ENCODE measurements at regions not wholly inside any gene's neighbourhood (a gene's known extent, or its start where the extent isn't known, plus 50 kb on each side); places are given as distances from the start of the nearest gene placed in this dataset.

DNA sequence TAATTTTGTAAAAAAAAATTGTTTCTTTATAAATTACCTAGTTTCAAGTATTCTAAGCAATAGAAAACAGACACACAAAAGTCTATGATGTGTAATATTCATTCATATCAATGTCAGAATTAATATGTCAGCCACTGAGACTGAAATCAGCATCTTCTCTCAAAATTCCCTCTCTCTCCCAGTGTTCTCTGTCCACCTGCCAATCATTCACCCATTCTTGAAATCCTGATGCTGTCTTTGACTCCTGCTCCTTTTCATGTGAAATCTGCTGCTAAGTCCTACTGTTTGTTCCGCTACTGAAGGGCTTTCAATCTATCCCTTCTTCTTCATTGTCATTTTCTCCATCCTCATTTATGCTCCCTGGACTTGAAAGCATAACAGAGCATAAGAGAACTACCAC is 257.9 kb downstream of the SATB2 start:
- DNase-seq (ENCODE audit: extremely low spot score in 2 of 2): no peak
- Histone ChIP-seq H3K36me3 (no peaks in the 10 kb centered on the region), H3K4me1 (peaks cover 9% of the 10 kb centered on the region), H3K4me3 (no peak overlapping the region), H3K27ac (no peak overlapping the region), H3K27me3 (no peaks in the 10 kb centered on the region), H3K9me3 (no peaks in the 10 kb centered on the region)
- TF ChIP-seq POLR2A (IDR thresholded peaks at IDR 0.05) (no peak), POLR2AphosphoS5 (IDR thresholded peaks at IDR 0.05; ENCODE audit: insufficient read depth in 1 of 2, low read depth in 1 of 2) (no peak)
- TF ChIP-seq, protein P1, sequence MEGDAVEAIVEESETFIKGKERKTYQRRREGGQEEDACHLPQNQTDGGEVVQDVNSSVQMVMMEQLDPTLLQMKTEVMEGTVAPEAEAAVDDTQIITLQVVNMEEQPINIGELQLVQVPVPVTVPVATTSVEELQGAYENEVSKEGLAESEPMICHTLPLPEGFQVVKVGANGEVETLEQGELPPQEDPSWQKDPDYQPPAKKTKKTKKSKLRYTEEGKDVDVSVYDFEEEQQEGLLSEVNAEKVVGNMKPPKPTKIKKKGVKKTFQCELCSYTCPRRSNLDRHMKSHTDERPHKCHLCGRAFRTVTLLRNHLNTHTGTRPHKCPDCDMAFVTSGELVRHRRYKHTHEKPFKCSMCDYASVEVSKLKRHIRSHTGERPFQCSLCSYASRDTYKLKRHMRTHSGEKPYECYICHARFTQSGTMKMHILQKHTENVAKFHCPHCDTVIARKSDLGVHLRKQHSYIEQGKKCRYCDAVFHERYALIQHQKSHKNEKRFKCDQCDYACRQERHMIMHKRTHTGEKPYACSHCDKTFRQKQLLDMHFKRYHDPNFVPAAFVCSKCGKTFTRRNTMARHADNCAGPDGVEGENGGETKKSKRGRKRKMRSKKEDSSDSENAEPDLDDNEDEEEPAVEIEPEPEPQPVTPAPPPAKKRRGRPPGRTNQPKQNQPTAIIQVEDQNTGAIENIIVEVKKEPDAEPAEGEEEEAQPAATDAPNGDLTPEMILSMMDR (IDR thresholded peaks at IDR 0.05): no peak
- intact Hi-C loops (cut with DNase I): no loop called here

DNA sequence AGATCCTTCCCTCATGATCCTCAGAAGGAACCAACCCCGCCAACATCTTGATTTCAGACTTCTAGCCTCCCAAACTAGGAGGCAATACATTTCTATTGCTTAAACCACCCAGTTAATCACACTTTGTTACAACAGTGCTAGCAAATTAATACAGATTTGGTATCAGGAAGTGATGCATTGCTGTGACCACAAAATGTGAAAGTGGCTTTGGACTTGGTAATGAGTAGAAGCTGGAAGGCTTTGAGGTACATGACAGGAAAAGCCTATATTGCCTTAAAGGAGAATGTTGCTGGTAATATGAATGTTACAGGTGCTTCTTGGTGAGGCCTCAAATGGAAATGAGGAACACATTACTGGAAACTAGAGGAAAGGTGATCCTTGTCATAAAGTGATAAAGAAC is 260.3 kb downstream of the SATB2 start:
- Histone ChIP-seq H3K27ac (no peak overlapping the region), H3K9me3 (no peaks in the 10 kb centered on the region), H3K36me3 (no peaks in the 10 kb centered on the region), H3K4me3 (no peak overlapping the region), H3K4me1 (peaks cover 9% of the 10 kb centered on the region), H3K27me3 (no peaks in the 10 kb centered on the region)
- no peak for TF ChIP-seq POLR2AphosphoS5 (IDR thresholded peaks at IDR 0.05; ENCODE audit: insufficient read depth in 1 of 2, low read depth in 1 of 2)
- no peak for TF ChIP-seq POLR2A (IDR thresholded peaks at IDR 0.05)
- TF ChIP-seq, protein P1 (IDR thresholded peaks at IDR 0.05): no peak
- intact Hi-C loops (cut with DNase I): no loop called here
- DNase-seq (ENCODE audit: extremely low spot score in 2 of 2): no peak

DNA sequence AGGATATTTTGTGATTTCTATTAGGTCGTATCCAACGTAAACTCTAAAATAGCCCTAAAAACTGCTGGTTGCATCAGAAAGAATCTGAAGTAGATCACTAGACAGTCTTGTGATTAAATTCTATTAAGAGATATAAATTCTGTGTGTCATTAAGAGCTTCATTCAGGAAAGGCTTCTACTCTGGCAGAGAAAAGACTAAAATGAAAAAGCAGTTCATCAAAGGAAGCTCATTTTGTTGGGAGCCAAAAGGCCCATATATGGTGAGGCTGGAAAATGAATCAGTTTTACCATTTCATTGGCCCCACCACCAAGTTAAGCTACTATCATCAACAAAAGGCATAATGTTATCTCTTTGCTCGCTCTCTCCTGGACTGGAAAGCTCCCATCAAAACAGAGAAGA is 261.1 kb downstream of the SATB2 start:
- no peaks in the 10 kb centered on the region for H3K9me3 ChIP-seq
- no peaks in the 10 kb centered on the region for H3K36me3 ChIP-seq
- no peak for DNase-seq (ENCODE audit: extremely low spot score in 2 of 2)
- H3K27ac ChIP-seq: no peak overlapping the region
- TF ChIP-seq, protein P1 (IDR thresholded peaks at IDR 0.05): no peak
- TF ChIP-seq POLR2AphosphoS5 (IDR thresholded peaks at IDR 0.05; ENCODE audit: insufficient read depth in 1 of 2, low read depth in 1 of 2) (no peak), POLR2A (IDR thresholded peaks at IDR 0.05) (no peak)
- no peak overlapping the region for H3K4me3 ChIP-seq
- intact Hi-C loops (cut with DNase I): no loop called here
- H3K4me1 ChIP-seq: peaks cover 9% of the 10 kb centered on the region
- no peaks in the 10 kb centered on the region for H3K27me3 ChIP-seq

DNA sequence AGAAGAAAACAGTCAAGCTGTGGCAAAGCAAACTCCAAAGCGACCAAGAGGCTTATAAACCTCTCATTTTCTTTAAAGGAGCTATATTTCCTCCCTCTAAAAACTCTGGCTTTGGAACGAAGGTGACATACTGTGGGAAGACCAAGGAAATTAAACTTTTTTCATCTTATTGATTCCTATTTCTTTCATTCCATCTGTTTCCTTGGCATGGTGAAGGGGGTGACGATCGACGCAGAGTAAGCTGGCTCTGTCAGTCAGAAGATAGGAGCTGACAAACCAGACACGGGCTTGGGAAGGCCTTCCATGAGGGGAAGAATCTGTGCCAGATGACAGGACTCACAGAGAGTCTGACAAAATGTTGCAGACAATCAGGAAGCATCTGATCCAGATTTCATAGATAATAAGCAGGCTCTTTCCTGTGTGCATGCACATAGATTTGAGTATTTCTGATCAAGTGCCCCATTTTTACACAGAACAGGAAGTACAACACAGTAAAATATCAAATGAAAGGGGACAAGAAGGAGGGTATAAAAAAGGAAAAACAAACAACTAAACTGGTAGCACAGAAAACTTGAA is 261.7 kb downstream of the SATB2 start:
- Histone ChIP-seq H3K4me3 (no peak overlapping the region), H3K36me3 (no peaks in the 10 kb centered on the region), H3K9me3 (no peaks in the 10 kb centered on the region), H3K4me1 (peaks cover 9% of the 10 kb centered on the region), H3K27ac (no peak overlapping the region), H3K27me3 (no peaks in the 10 kb centered on the region)
- TF ChIP-seq, protein P1 (IDR thresholded peaks at IDR 0.05): no peak
- TF ChIP-seq POLR2A (IDR thresholded peaks at IDR 0.05) (no peak), POLR2AphosphoS5 (IDR thresholded peaks at IDR 0.05; ENCODE audit: insufficient read depth in 1 of 2, low read depth in 1 of 2) (no peak)
- no peak for DNase-seq (ENCODE audit: extremely low spot score in 2 of 2)
- intact Hi-C loops (cut with DNase I): no loop called here

DNA sequence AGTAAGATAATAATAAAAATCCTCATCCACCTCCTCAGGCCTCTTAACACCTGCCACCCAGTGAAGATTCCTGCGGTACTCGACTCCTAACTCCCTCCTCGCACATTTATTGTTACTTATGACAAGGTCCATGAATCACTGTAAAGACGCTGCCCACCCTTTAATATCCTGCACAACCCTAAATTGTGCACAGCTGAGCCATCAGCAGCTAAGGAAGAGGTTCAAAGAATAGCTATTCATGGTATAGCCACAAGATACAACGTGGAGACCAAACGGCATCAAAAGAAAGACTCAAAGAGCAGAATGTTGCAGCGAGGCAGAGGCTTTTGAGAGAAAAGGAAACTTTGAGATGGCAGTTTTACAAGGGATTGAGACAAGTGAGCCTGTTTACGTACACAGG is 266.3 kb downstream of the SATB2 start:
- Histone ChIP-seq H3K36me3 (no peaks in the 10 kb centered on the region), H3K4me1 (peaks cover 3% of the 10 kb centered on the region), H3K4me3 (no peak overlapping the region), H3K9me3 (no peaks in the 10 kb centered on the region), H3K27me3 (no peaks in the 10 kb centered on the region), H3K27ac (no peak overlapping the region)
- DNase-seq (ENCODE audit: extremely low spot score in 2 of 2): no peak
- no peak for TF ChIP-seq POLR2A (IDR thresholded peaks at IDR 0.05)
- TF ChIP-seq, protein P1 (IDR thresholded peaks at IDR 0.05): no peak
- no peak for TF ChIP-seq POLR2AphosphoS5 (IDR thresholded peaks at IDR 0.05; ENCODE audit: insufficient read depth in 1 of 2, low read depth in 1 of 2)
- intact Hi-C loops (cut with DNase I): no loop called here
